Endothelial cell of umbilical vein (primary cell): ENCODE measurements at regions not wholly inside any gene's neighbourhood (a gene's known extent, or its start where the extent isn't known, plus 50 kb on each side); places are given as distances from the start of the nearest gene placed in this dataset.
"Not testable (repeated sequence)": the region's sequence is repeated elsewhere in the genome, so short reads cannot be mapped to it uniquely, and the experiment has no call there.

Experiments
- CTCF ChIP-seq, 2 donors: IDR thresholded peaks; 1 replicate in 1 of 2; 2 replicates in 1 of 2; pipeline ENCODE4 v1.5.1; 2011; ENCODE audit warnings: low read length in 2 of 2, mild to moderate bottlenecking in 2 of 2, moderate library complexity in 2 of 2, control low read depth in 1 of 2, inconsistent platforms in 1 of 2, low read depth in 1 of 2; ENCODE audit not compliant: insufficient read depth in 1 of 2; ENCODE audit errors: extremely low read depth in 1 of 2
- EZH2 ChIP-seq: IDR thresholded peaks from 2 replicates; pipeline ENCODE4 v1.6.1; 2012; ENCODE audit warnings: borderline replicate concordance, low read depth, mild to moderate bottlenecking, moderate library complexity, low read length, inconsistent platforms; ENCODE audit not compliant: severe bottlenecking
- FOS ChIP-seq: IDR thresholded peaks from 2 replicates; pipeline ENCODE4 v1.6.1; 2011; ENCODE audit warnings: mild to moderate bottlenecking, low read length, moderate library complexity, borderline replicate concordance; ENCODE audit not compliant: insufficient read depth
- GATA2 ChIP-seq: IDR thresholded peaks from 2 replicates; pipeline ENCODE4 v1.7.0; 2011; ENCODE audit warnings: low read depth, mild to moderate bottlenecking, moderate library complexity, mixed read lengths, low read length; ENCODE audit not compliant: insufficient read length, insufficient read depth
- MAX ChIP-seq: IDR thresholded peaks from 2 replicates; pipeline ENCODE4 v1.6.1; 2011; ENCODE audit not compliant: insufficient read depth, insufficient read length
- MYC ChIP-seq: IDR thresholded peaks from one replicate; pipeline ENCODE4 v1.6.1; 2011; ENCODE audit warnings: mild to moderate bottlenecking, low read depth, low read length
- POLR2A ChIP-seq: IDR thresholded peaks from 2 replicates; pipeline ENCODE4 v1.6.1; 2012; ENCODE audit warnings: low read depth, mild to moderate bottlenecking, control low read depth, low read length
- POLR2AphosphoS5 ChIP-seq: IDR thresholded peaks from 2 replicates; pipeline ENCODE4 v1.6.1; 2012; ENCODE audit warnings: low read depth, mild to moderate bottlenecking, control low read depth, low read length, moderate library complexity; ENCODE audit not compliant: insufficient read depth

- not testable (repeated sequence) for TF ChIP-seq CTCF (IDR thresholded peaks at IDR 0.05; ENCODE audit: extremely low read depth in 1 of 2, insufficient read depth in 1 of 2, low read depth in 1 of 2, low read length in 2 of 2); POLR2A; POLR2AphosphoS5; MAX; GATA2; EZH2; FOS; MYC
Measured at GRCh38 chr21:8194042-8194441, 2327.3 kb upstream of the TPTE start.
